DMS153 (cell line): ENCODE measurements at regions not wholly inside any gene's neighbourhood (a gene's known extent, or its start where the extent isn't known, plus 50 kb on each side); places are given as distances from the start of the nearest gene placed in this dataset.

Source experiments
- DNase-seq: peaks from one replicate; lab custom pipeline; 2025; lab: John Stamatoyannopoulos, UW

DNA sequence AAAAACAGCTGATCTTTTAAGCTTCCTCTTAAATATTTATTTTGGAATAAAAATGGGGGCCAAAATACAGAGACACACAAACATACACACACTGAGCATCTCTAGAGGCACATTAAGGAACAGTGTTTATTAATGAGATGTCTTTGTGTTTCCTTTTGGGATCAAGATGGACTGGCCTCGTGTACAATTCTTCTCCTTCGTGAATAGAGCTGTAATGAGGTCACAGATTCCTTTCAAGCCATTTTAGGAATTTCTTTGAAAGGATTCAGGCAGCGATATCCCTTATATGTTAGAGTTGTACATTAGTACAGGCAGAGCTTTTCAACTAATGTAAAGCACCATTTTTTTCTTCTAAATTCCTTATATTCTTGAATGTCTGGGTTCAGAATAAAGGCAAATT is 295.7 kb downstream of the CHRM3 start:
- no peak for DNase-seq

DNA sequence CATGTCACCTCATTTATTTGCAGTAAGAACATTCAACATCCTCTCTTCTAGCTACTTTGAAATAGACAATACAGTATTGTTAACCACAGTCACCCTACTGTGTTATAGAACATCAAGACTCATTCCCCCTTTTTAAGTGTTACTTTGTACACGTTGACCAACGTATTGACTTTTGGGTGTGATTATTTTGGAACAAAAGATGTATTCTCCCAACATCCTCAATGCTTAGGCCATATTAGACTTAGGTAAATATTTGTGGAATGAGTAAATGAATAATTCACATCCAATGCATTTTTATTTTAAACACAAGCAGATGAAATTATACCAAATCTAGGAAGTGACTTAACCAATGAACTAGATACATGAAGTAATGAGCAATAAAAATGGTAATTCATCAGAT is 296.6 kb downstream of the CHRM3 start:
- DNase-seq, result no peak

DNA sequence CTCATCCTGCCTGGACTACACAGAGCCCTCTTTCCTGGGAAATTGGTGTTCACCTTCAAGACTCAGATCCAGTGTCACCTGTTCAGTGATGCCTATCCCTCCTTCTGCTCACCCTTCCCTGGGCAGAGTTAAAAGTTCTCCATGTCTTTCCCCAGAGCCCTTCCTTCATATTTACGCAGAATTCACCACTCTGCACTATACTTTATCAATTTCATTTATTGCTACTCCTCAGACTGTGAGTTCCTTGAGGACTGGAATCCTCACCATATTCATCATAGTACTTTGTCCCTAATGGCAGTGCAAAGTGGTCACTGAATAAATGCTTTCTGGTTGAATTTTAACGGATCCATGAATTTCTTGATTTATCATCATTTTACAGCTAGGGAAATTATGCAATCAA is 300.0 kb downstream of the CHRM3 start:
- no peak for DNase-seq

DNA sequence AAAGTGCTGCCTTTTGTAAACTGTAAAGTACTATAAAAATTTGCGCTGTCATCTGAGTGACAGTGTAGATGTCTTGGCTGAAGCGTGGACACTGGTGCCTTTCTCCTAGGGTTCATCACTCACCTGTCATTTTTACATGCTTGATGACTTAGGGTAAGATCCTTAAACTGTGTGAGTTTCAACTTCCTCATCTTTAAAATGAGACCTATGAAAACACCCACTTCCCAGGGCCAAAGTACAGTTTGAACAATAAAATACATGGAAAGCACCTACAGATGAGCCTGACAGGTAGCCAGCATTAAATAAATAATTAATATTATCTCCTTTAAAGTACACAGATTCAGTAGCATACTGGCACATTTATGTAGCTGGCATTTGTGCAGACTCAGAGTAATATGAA is 309.9 kb downstream of the CHRM3 start:
- DNase-seq, result no peak

DNA sequence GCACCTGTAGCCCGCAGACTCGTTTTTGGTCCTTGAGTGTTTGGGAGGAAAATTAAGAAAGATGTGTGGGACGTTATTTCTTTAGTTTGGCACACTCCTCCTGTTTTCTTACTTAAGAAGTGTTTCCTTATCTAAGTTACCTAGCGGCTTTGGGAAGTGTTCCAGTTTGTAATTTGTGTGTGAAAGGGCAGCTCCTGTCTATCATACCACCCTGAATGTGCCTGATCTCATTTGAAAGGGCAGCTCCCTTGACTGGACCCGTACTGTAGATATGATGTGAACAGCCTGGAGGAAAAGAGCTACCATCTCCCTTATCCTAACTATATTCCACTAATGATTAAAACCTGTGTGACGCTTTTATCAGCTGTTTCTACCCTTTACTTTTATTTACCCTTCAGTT is 314.3 kb downstream of the CHRM3 start:
- DNase-seq, result no peak

DNA sequence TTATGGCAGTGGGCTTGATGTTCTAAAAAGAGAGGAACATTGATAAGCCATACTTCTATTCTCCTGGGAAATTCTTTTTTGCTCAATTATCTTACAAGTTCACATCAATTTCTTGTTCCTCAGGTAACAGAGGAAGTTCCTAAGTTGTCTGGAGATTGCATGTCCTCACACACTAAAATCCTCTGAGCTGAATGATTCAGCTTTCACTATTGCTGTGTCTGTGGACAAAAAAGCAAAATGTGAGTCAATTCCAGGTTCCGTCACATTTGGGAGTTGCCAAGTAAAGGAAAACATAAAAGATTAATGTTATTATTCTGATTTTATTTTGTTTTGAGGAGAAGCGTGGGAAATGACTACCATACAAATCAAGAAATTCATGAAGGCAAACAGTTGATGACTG is 316.7 kb downstream of the CHRM3 start:
- DNase-seq, result no peak

DNA sequence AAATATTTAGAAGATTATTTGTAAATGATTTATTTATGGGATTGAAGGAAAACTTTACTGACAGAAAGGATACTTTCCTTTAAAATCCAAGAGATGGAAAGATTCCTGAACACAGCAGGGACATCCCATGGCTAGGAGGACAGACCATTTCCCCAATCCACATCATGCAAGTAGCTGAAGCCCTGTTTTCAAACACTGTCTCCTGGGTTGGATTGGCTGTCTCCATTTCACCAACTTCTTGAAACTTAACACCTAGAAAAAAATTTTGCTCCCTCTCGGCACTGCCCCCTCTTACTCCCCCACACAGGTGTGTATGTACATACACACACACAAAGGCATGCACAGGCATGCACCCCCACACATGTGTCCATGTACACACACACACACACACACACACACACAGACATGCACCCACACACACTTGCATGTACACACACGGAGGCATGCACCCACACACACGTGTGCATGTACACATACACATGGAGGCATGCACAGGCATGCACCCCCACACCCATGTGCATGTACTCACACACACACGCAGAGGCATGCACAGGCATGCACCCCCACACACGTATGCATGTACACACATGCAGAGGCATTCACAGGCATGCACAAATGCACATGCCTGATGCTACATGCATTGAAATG is 320.0 kb downstream of the CHRM3 start:
- DNase-seq, result no peak

DNA sequence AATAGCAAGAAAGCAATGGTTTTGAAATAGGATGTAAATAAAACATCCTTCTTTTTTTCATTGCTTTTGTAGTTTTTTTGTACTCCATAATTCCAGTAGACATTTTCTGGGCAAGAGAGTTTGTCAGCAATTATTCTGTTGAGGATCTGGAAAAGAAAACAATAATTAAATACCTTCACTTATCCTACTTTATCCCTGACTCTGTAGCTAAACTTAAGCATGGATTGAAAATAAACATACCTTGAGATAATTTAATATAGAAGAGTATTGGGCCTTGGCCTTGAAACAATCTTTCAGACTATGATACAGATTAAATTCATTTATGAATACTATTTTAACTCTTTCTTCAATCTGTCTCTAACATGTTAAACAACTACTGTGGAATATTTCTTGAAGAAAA is 321.2 kb downstream of the CHRM3 start:
- no peak for DNase-seq

DNA sequence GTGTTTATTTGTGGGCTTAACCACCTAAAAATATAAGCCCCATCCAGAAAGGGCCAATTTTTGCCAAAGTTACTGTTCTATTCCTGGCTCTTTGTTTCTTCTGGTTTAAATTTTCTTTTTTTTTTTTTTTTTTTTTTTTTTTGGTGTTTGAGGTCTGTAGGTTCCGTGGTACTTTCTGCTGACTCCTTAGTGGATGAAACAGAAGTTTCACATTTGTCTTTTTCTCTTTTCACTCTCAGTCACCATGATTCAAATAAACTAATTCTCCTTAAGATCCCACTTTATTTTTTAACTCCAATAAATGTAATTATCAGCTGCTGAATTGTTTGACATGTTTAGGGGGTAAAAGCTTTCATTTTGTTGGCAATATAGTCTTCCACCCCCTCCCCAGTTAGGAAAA is 322.3 kb downstream of the CHRM3 start:
- DNase-seq, result no peak

DNA sequence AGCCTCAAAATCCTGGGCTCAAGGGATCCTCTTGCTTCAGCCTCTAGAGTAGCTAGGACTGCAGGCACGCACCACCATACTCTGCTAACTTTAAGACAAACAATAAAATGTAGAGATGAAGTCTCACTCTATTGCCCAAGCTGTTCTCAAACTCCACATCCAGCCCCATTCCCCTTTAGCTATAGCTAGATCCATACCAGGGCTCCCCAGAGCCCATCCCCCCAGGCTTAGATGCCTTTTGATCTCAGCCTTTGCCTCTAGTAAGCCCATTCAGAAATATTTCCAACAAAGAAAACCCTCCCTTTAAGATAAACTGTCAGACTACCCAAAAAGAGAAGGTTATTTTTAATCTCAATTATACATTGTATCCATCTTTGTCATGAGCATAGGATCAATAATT is 325.4 kb downstream of the CHRM3 start:
- no peak for DNase-seq

DNA sequence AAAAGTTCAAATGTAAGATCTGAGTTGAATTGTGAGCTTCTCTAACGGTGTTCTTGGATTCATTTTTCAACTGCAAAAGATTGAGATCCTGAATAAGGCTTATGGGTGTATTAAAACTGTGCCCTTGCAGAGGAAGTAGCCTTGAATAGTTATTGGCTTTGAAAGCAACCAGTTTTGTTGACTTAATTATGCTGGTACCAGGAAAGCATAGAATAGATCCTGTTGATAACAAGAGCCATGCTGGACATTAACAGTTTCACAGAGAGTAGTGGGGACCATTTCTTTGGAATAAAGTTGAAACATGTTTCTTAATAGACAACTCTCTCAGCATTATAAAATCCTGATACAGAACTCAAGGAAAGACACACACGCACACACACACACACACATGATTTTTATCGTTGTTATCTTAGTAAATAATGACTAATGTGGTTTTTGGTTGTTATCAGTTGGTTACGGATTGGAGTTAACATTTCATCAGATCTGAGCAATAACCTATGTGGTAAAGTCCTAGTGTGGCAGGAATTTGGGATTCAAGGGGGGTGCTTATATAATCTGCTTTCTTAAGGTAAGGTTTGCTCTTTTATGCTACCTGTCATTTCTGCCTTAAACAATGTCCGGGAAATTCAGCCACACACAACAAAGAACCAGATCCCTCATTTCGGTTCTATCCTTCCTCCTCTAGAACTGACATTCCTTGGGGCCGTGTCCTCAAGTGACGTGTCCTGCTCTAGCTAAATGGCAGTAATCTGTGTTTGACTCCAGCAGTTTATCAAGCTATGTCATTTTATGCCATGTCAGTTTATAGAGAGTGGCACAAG is 330.9 kb downstream of the CHRM3 start:
- no peak for DNase-seq

DNA sequence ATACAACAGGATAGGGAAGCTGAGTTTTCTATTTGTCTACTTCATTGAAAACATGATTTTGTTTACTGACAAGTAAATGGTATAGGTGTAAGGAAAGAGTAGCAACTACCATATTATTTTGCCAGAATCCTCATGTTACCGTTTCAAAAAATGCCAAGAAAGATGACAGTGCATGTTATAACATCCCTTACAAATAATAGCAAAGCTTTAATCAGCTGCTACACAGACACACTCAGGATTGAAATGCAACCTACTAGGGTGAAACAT is 331.5 kb downstream of the CHRM3 start:
- DNase-seq, result no peak

DNA sequence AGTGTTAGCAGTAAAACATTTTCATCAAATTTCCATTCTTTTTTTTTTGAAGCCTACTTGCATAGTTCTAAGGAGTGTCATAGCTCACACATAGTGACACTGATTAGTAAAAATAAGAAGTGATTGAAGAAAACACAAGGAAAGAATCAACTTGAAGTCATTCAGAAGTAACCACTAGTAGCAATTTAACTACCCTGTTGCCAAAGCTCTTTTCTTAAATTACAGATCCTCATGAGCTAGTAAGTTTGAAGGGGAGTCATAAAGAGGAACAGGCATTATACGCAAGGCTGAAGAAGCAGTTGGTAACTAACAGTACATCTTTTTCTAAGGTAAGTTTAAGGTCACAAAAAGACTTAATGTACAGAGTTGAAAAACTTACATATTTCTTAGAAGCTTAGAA is 332.2 kb downstream of the CHRM3 start:
- no peak for DNase-seq

DNA sequence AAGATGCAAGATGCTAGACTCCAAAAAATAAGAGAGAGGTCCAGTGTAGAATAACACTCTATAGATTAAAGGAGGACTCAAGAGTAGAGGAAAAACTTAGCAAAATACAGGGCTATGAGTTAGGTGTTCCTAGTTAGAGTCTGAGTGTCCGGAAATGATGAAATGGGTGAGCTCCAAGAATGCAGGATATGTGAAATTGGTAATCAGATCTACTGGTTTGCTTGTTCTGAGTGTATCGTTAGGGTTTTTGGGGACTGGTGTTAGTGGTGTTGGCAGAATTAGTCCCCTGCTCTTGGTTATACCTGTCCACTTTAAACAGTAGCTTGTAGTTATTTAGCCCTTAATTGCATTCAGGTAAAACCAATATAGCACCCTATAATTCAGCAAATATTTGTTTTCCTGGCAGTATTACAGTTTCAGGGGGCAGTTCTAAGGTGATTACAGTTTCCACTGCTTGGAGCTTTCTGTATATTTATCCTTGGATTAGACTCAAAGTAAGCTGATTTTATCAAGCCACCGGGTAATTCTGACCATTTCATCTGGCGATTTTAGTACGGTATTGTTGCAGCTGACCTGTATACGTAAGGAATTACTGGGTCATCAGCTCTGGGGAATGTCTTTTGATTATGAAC is 332.7 kb downstream of the CHRM3 start:
- no peak for DNase-seq

DNA sequence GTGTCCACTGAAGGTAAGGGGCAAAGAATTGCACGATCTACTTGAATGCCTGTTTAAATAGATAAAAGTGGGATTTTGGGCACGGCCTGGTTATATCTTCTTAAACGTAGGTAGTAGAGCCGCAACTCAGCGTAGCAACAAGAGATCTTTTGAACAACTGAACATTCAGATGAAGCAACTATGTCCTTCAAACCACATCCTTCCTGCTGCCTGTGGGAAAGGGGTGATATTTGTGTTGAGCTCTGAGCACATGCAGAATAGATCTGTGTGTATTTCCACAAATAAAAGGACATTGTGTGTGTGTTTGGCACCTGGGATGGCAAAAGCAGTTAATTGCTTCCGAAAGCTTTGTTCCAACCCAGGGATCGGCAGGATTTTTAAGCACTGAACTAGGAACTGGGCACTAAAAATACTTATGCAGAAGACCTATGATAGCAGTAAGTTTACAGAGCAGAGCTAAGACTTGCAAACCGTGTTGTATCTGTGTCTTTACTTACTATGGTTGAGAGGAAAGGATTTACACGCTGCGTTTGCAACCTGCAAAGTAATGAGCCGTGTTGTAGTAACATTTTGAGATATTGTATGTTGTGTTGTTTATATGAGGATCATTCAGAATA is 333.4 kb downstream of the CHRM3 start:
- DNase-seq, result no peak

DNA sequence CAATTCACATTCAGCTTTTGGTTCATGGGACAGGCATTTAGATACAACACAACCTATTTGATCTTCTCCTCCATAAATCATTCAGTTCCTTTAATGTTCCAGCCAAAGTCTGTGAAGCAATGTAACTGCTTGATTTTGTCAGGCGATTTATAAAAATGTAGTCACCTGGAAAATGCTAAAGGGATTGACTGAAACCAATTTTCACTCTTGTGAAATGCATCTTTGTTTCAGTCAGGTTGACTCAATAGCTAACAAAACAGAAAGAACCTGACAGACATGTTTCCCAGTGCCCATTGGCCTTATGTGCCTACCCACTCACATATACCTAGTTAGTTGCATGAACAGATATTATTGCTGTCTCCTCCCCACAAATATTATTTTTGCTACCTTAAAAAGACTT is 335.7 kb downstream of the CHRM3 start:
- DNase-seq, result no peak

DNA sequence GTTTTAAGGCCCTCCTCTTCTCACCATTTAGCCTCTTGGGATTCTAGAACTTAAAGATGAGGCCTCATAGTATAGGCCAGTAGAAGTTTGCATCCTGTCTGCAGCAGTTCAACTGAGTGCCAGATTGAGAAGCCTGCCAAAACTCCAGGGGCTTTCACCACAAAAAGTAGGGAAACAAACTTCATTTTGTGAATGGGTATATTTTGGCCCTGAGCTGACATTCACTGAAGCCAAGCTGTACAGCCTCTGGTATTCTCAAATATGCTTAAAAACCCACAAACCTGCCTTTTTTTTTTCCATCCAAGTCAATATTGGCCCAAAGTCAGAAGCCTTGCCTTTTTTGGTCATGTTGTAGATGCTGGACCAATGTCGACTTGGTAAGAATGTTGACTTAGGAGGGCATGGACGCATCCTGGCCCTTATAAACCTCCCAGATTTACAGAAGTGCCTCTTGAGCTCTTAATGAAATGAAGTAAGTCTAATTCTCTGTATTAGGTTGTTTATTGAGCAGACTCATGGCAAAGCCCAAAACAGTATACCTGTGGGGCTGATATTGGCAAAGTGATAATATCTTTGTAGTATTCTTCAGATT is 337.5 kb downstream of the CHRM3 start:
- no peak for DNase-seq

DNA sequence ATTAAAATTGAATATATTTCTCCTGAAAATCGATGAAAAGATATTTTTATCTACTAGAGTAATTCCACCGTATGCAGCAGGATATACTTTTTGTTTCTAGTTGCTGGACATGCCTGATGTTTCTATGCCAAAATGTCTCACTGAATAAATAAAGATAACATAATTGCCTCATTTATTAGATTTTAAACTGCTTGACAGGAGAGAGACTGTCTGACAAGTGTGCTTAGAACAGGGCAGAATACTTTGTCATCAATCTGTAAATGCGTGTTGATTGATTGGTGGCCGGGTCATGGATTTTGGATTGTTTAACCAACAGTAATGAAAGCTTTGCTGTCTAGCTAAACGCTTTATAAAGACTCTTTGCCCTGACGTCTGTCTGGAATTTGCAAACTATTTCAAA is 339.0 kb downstream of the CHRM3 start:
- DNase-seq, result no peak

DNA sequence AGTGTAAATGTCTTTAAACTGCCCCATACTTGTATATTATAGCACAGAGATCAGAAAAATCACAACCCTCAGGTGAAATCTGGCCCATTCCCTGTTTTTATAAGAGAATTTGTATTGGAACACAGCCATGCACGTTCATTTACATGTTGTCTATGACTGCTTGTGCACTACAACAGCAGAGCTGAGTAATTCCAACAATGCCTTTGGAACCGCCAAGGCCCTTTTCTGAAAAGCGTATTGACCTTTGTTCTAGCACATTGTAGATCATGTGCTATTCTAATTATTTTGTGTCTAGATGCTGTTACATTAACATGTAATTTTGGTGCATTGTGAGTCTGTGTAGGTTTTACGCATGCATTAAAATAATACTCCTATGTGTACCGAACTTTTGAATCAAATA is 339.6 kb downstream of the CHRM3 start:
- no peak for DNase-seq

DNA sequence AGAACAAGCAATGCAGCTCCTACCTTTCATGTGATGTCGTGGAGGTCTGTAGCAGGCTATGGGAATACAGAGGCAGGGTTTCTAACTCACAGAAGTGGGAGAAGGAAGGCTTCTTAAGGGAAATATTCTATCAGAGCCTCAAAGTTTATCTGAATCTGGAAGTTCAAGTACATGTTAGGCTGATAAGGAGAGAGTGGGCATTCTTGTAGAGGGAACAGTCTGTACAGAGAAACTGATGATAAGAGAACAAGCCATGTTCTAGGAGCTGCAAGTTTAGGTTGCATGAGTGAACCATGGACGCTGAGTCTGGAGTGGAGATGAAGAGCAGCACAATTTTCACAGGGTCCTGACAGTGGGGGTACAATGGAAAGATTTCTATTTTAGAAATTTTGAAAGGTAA is 344.0 kb downstream of the CHRM3 start:
- no peak for DNase-seq

DNA sequence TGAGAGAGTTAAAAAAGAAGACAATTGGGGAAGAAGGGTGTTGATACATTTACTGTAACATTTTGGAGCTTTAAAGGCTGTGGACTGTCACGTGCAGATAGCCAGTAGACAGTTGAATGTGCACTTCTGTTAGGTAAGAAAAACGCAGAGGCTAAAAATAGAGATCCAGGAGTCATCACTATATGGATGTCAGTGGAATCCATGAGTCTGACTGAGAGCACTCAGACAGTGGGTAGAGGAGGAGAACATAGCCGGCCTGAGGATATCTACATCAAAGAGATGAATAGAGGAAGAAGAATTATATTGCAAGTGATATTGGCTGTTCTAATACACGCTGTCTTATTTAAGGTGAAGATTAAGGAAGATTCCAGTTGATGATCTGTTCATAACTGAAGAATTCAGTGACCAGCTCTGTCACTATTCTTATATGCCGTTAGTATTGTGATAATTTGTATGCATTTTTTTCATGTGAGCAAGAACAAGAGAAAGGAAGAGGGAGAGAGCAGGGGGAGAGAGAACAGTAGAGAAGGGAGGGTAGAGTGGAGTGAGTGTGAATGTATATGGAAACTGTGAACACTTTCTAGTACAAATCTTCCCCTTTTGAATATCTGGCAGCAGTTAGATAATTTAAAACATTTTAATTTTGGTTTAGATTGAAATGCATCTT is 344.8 kb downstream of the CHRM3 start:
- no peak for DNase-seq

DNA sequence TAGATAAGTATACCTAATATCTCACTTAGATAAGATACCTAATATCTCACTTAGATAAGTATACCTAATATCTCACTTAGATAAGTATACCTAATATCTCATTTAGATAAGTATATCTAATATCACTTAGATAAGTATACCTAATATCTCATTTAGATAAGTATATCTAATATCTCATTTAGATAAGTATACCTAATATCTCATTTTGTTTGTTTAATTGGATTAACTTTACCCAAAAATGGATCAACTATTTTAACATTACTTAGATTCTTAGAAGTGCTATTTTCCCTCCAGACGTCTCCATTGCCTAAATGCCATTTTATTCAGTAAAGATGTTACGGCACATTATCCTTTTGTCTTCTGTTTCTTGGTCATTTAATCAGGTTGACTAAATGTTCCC is 346.4 kb downstream of the CHRM3 start:
- no peak for DNase-seq
